ENCODE measurements at regions not wholly inside any gene's neighbourhood (a gene's known extent, or its start where the extent isn't known, plus 50 kb on each side); places are given as distances from the start of the nearest gene placed in this dataset.

DNA sequence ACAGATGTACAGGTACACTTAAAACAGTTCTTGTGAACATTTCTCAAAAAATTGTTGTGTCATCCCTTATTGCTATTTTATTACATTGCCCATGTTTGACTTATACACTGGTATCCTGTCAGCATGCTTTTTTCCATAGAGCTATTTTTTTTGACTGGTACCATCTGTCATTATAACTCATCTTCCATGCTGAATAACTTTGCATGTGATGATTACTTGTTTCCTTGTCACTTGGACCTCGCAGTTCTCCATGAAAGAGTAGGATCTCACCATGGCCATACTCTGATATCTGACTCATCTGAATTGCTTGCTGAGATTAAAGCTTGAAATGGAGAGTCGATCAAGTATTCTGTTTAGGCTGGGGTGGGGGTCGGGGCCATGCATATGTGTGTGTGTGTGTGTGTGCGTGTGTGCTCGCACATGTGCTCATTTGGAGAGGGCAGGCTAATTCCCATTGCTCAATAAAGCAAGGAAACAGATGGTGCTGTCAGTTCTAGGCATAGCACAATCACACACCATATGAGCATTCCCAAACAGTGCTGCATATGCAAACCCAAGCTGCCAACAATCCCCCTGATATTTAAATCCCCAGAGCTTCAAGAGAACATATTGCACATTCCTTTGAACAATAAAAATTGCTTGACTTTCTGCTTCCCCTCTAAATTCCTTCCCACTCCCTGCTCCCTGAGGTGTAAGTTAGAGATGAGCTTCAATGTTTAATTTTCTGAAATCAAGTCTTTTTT, 62.9 kb downstream of the NHLRC3 start:
- in situ Hi-C loops (cut with HindIII; ENCODE audit: low sequenced_read_pairs): no loop called here
- TF ChIP-seq, protein P1, sequence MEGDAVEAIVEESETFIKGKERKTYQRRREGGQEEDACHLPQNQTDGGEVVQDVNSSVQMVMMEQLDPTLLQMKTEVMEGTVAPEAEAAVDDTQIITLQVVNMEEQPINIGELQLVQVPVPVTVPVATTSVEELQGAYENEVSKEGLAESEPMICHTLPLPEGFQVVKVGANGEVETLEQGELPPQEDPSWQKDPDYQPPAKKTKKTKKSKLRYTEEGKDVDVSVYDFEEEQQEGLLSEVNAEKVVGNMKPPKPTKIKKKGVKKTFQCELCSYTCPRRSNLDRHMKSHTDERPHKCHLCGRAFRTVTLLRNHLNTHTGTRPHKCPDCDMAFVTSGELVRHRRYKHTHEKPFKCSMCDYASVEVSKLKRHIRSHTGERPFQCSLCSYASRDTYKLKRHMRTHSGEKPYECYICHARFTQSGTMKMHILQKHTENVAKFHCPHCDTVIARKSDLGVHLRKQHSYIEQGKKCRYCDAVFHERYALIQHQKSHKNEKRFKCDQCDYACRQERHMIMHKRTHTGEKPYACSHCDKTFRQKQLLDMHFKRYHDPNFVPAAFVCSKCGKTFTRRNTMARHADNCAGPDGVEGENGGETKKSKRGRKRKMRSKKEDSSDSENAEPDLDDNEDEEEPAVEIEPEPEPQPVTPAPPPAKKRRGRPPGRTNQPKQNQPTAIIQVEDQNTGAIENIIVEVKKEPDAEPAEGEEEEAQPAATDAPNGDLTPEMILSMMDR (IDR thresholded peaks at IDR 0.05; ENCODE audit: low read depth, low read length, missing control alignments): no peak
- DNase-seq (ENCODE audit: low read depth): no peak
- H3K4me3 ChIP-seq (ENCODE audit: low read depth, low read length): no peak overlapping the region

DNA sequence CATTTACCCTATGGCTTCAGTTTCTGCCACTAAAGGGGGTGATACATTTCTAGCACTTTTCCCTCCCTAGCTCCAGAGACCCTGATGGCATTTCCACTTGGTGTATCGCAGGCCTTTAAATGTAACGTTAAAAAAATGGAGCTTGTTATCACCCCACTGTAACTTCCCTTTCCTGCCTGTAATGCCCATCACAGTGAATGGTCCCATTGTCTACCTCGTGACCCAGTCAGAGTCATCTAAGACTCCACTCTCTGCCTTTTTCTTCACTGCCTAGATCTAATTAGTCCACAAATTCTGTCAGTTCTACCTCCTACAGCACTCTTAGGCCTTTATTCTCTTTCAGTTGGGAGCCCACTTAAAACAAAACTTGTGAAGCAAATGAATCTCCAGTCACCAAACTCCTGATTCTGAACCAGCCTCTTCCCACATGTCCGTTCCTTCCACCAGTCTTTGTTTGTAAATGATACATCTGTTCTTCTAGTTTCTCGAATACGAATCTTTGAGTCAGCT, 64.8 kb downstream of the NHLRC3 start:
- no peak overlapping the region for H3K4me3 ChIP-seq (ENCODE audit: low read depth, low read length)
- DNase-seq (ENCODE audit: low read depth): no peak
- TF ChIP-seq, protein P1 (IDR thresholded peaks at IDR 0.05; ENCODE audit: low read depth, low read length, missing control alignments): no peak
- in situ Hi-C loops (cut with HindIII; ENCODE audit: low sequenced_read_pairs): no loop called here

DNA sequence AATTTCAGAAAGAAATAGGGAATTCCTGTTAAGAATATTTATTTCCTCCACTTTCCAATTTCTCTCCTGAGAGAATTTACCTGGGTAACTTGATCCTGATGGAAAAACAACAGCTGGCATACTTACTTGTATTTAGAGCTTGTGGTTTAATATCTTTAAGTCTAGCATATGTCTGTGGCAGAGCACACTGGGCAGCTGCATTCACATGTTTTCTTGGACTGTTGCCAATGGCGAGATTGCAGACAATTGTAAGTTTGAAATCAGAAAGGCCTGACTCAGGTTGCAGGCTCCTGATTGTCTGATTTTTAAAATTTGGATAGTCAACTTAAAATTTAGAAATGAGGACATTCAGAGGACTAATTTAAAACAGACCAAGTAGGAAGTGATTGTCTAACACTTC, 66.9 kb downstream of the NHLRC3 start:
- in situ Hi-C loops (cut with HindIII; ENCODE audit: low sequenced_read_pairs): no loop called here
- DNase-seq (ENCODE audit: low read depth): no peak
- no peak overlapping the region for H3K4me3 ChIP-seq (ENCODE audit: low read depth, low read length)
- TF ChIP-seq, protein P1 (IDR thresholded peaks at IDR 0.05; ENCODE audit: low read depth, low read length, missing control alignments): no peak

DNA sequence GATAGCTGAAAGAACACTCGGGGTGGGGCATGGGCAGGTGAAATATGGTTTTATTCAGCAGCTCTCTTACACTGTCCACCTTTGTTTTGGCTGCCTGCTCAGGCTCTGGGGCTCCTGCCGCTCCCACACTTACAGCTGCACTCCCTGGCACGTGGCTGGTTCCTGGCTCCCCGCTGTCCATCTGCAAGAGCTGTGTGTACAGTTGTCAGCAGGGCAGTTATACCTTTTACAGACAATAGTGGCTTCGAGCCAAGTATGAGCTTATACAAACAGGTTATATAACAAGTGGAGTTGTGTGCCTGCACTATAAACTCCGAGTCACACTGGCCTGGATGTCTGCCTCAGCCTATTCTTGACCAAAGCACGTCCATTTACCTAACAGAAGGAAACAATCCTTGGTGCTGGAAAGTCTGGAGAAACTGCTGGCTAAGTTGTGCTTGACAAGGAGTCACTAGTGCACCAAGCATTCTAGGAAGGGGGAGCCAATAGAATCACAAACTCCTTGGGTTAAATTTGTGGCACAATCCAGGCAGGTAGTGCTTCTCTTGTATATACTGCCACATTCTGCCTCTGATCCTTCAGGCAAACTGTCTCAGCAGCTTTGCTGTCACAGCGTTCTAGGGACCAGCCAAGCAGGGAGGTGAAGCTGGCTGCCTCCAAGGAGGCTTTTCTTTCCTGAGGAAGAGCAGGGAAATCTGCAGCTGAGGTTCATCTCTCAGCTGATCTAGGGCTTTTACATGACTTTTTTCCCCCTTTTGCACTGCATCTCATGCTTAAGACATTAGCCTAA, 68.2 kb downstream of the NHLRC3 start:
- H3K4me3 ChIP-seq (ENCODE audit: low read depth, low read length): no peak overlapping the region
- DNase-seq (ENCODE audit: low read depth): no peak
- in situ Hi-C loops (cut with HindIII; ENCODE audit: low sequenced_read_pairs): no loop called here
- TF ChIP-seq, protein P1 (IDR thresholded peaks at IDR 0.05; ENCODE audit: low read depth, low read length, missing control alignments): no peak

DNA sequence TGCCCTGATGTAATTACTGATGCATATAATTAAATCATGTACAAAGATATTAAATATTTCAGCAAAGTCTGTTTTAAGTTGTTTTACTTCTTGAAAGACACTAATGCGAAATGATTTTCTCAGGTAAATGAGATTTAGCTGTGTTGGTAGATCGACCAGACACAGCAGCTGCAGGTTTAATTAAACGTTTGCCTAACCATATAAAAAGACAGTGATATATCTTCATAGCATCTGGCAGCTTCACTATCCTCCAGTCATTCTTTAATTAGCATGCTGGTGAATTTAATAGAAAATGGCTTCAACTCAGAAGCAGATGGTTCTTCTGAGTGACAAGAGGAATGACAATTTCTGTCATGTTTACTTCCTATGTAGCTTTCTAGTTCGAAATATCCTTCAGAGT, 69.3 kb downstream of the NHLRC3 start:
- in situ Hi-C loops (cut with HindIII; ENCODE audit: low sequenced_read_pairs): no loop called here
- H3K4me3 ChIP-seq (ENCODE audit: low read depth, low read length): no peak overlapping the region
- DNase-seq (ENCODE audit: low read depth): no peak
- TF ChIP-seq, protein P1 (IDR thresholded peaks at IDR 0.05; ENCODE audit: low read depth, low read length, missing control alignments): no peak

- no peak for DNase-seq (ENCODE audit: low read depth)
- in situ Hi-C loops (cut with HindIII; ENCODE audit: low sequenced_read_pairs): no loop called here
- H3K4me3 ChIP-seq (ENCODE audit: low read depth, low read length): no peak overlapping the region
- TF ChIP-seq, protein P1 (IDR thresholded peaks at IDR 0.05; ENCODE audit: low read depth, low read length, missing control alignments): no peak
Observed at GRCh38 chr13:39108783-39109182, 70.5 kb downstream of the NHLRC3 start.
